GM21737 (cell line): ENCODE measurements at regions not wholly inside any gene's neighbourhood (a gene's known extent, or its start where the extent isn't known, plus 50 kb on each side); places are given as distances from the start of the nearest gene placed in this dataset.

Experiments
- ATAC-seq: cut with Tn5 transposase; IDR thresholded peaks from one replicate; pipeline ENCODE4 v1.9.1; 2021; ENCODE audit warnings: mild to moderate bottlenecking, moderate library complexity; ENCODE audit not compliant: unreplicated experiment

- no peak for ATAC-seq
These were observed 159.9 kb downstream of the KLF13 start for GRCh38 chr15:31486506-31486905.

- ATAC-seq = no peak
These were observed 160.5 kb downstream of the KLF13 start for GRCh38 chr15:31486906-31487695.

GRCh38 chr15:31487811-31488436, 161.3 kb downstream of the KLF13 start:
- ATAC-seq = no peak

- ATAC-seq = no peak
These were observed 162.0 kb downstream of the KLF13 start for GRCh38 chr15:31488437-31489204.

- no peak for ATAC-seq
These were observed 162.6 kb downstream of the KLF13 start for GRCh38 chr15:31489281-31489680.

GRCh38 chr15:31489801-31490646, 163.4 kb downstream of the KLF13 start:
- no peak for ATAC-seq

GRCh38 chr15:31494786-31495185, 168.2 kb downstream of the KLF13 start:
- ATAC-seq = no peak

- ATAC-seq = no peak
These were observed 168.6 kb downstream of the KLF13 start for GRCh38 chr15:31495281-31495680.

- ATAC-seq = no peak
These were observed 171.2 kb downstream of the KLF13 start for GRCh38 chr15:31497838-31498237.

GRCh38 chr15:31498329-31498728, 171.7 kb downstream of the KLF13 start:
- ATAC-seq = no peak

GRCh38 chr15:31498756-31499155, 172.1 kb downstream of the KLF13 start:
- ATAC-seq = no peak

- ATAC-seq = no peak
These were observed 172.8 kb downstream of the KLF13 start for GRCh38 chr15:31499236-31499952.

GRCh38 chr15:31499953-31500765, 173.5 kb downstream of the KLF13 start:
- ATAC-seq = no peak

GRCh38 chr15:31500766-31501449, 174.3 kb downstream of the KLF13 start:
- ATAC-seq = no peak

GRCh38 chr15:31501536-31502157, 175.0 kb downstream of the KLF13 start:
- ATAC-seq = no peak

- no peak for ATAC-seq
These were observed 176.1 kb downstream of the KLF13 start for GRCh38 chr15:31502541-31503229.

- ATAC-seq = no peak
These were observed 176.6 kb downstream of the KLF13 start for GRCh38 chr15:31503256-31503655.
